ENCODE measurements at regions not wholly inside any gene's neighbourhood (a gene's known extent, or its start where the extent isn't known, plus 50 kb on each side); places are given as distances from the start of the nearest gene placed in this dataset.
"Not testable (repeated sequence)": the region's sequence is repeated elsewhere in the genome, so short reads cannot be mapped to it uniquely, and the experiment has no call there.

- not testable (repeated sequence) for TF ChIP-seq CTCF, POLR2A (IDR thresholded peaks at IDR 0.05)
Measured at GRCh38 chr10:44268435-44268948, 116.4 kb downstream of the CXCL12 start.
